Kidney (tissue), 13 donors: ENCODE measurements at regions not wholly inside any gene's neighbourhood (a gene's known extent, or its start where the extent isn't known, plus 50 kb on each side); places are given as distances from the start of the nearest gene placed in this dataset.

ENCODE experiments used
- DNase-seq, 5 donors: peaks; one replicate each; pipeline ENCODE4 v3.0.0-alpha.2; 2013 to 2020
- FAIRE-seq: peaks from 2 replicates; lab custom pipeline; 2012; peaks lifted over from hg19 to GRCh38; lab: Jason Lieb, UNC
- H3K27ac ChIP-seq, 2 donors: one replicate each; pipeline ENCODE4 v1.7.0; 2013; ENCODE audit warnings: low read depth in 2 of 2, low read length in 2 of 2, inconsistent platforms in 1 of 2
- H3K27me3 ChIP-seq: one replicate; pipeline ENCODE4 v1.7.1; 2013; ENCODE audit warnings: low read length, inconsistent platforms; ENCODE audit not compliant: control insufficient read depth, insufficient read depth
- H3K36me3 ChIP-seq, 3 donors: one replicate each; pipeline versions ENCODE4 v1.7.0 to v1.7.1; 2013; ENCODE audit warnings: low read length in 3 of 3, control low read depth in 1 of 3, inconsistent platforms in 1 of 3; ENCODE audit not compliant: insufficient read depth in 3 of 3, control insufficient read depth in 2 of 3
- H3K4me1 ChIP-seq, 3 donors: one replicate each; pipeline versions ENCODE4 v1.7.0 to v1.7.1; 2013; ENCODE audit warnings: low read length in 3 of 3, inconsistent platforms in 1 of 3, low read depth in 1 of 3; ENCODE audit not compliant: control insufficient read depth in 2 of 3, insufficient read depth in 2 of 3
- H3K4me3 ChIP-seq, 3 donors: one replicate each; pipeline versions ENCODE4 v1.7.0 to v1.8.1; 2013; ENCODE audit warnings: low read length in 3 of 3, control low read depth in 1 of 3, inconsistent platforms in 1 of 3
- H3K9ac ChIP-seq, 3 donors: one replicate each; pipeline versions ENCODE4 v1.7.0 to v1.7.1; 2013; ENCODE audit warnings: low read length in 3 of 3, control low read depth in 1 of 3, inconsistent platforms in 1 of 3
- H3K9me3 ChIP-seq, 3 donors: one replicate each; pipeline versions ENCODE4 v1.7.0 to v1.7.1; 2013; ENCODE audit warnings: low read length in 3 of 3, control low read depth in 1 of 3, inconsistent platforms in 1 of 3; ENCODE audit not compliant: control insufficient read depth in 2 of 3, insufficient read depth in 1 of 3
- CTCF ChIP-seq: IDR thresholded peaks from 3 replicates; pipeline ENCODE4 v1.5.1; 2012; ENCODE audit warnings: mild to moderate bottlenecking, moderate library complexity, borderline replicate concordance; ENCODE audit not compliant: insufficient read depth; ENCODE audit errors: extremely low read depth
- intact Hi-C: fragments of 100-400 bp; cut with DNase I; formaldehyde crosslinking; loops from one replicate; pipeline ENCODE4 v1.11.1; 2022
- donor health status: control.
- donor health status: control.
- donor health status: control.
- donor health status: control.
- donor health status: control.
- donor health status: DM: yes; HTN: yes; CAD: no.
- donor health status: Normal renal cell carcinoma (clear cell type).

GRCh38 chr2:221624475-221624874 is 52.4 kb upstream of the EPHA4 start:
- no peak for TF ChIP-seq CTCF
- no peak for DNase-seq
- intact Hi-C loops: no loop called here
- H3K9me3 ChIP-seq: no peaks in the 10 kb centered on the region
- no peak for FAIRE-seq
- H3K27ac ChIP-seq: no peak overlapping the region
- H3K36me3 ChIP-seq: no peaks in the 10 kb centered on the region
- H3K27me3 ChIP-seq: no peaks in the 10 kb centered on the region
- H3K9ac ChIP-seq: no peak overlapping the region
- H3K4me3 ChIP-seq: no peak overlapping the region
- H3K4me1 ChIP-seq: no peaks in the 10 kb centered on the region
